A549 (cell line): ENCODE measurements at regions not wholly inside any gene's neighbourhood (a gene's known extent, or its start where the extent isn't known, plus 50 kb on each side); places are given as distances from the start of the nearest gene placed in this dataset.

Source experiments
- ATAC-seq, 2 experiments: fragments of 200-7000 bp in 1 of 2; fragments of >200 bp in 1 of 2; cut with Nextera tagmentation in 1 of 2; cut with Tn5 transposase in 1 of 2; 3 replicates each; pipeline versions ENCODE4 v1.8.0 to v1.9.1; 2018 to 2020; ENCODE audit warnings: mild to moderate bottlenecking in 1 of 2, moderate library complexity in 1 of 2
- CTCF ChIA-PET: fragments of 300-600 bp; sonication (Branson Sonifier 250); formaldehyde crosslinking; extraction: SDS; loops from one replicate; lab custom pipeline; 2021; ENCODE audit warnings: antibody characterized with exemption, inconsistent platforms; lab: Yijun Ruan, JAX
- POLR2A ChIA-PET: fragments of 350-600 bp; formaldehyde crosslinking; extraction: SDS; loops from one replicate; lab custom pipeline; 2021; ENCODE audit warnings: antibody characterized with exemption, inconsistent platforms; lab: Yijun Ruan, JAX
- DNase-seq, 2 experiments: peaks; one replicate each; pipeline versions ENCODE4 v3.0.0 to v3.0.0-alpha.2; 2011 to 2016; ENCODE audit warnings: low read depth in 1 of 2, low spot score in 1 of 2
- FAIRE-seq: peaks from 2 replicates; lab custom pipeline; 2011; peaks lifted over from hg19 to GRCh38; lab: Jason Lieb, UNC
- H3K27ac ChIP-seq, 2 experiments: fragments of >200 bp; sonication (Bioruptor Twin); formaldehyde crosslinking; 3 replicates each; pipeline ENCODE4 v1.5.1; 2016 to 2017
- H3K4me1 ChIP-seq: fragments of >200 bp; sonication (Bioruptor Twin); formaldehyde crosslinking; 3 replicates; pipeline ENCODE4 v1.6.1; 2016
- H3K4me2 ChIP-seq: fragments of >200 bp; sonication (Bioruptor Twin); formaldehyde crosslinking; 3 replicates; pipeline ENCODE4 v1.6.1; 2016
- H3K4me3 ChIP-seq: fragments of >200 bp; sonication (Bioruptor Twin); formaldehyde crosslinking; 3 replicates; pipeline ENCODE4 v1.5.1; 2016
- H3K9me3 ChIP-seq: fragments of >200 bp; sonication (Bioruptor Twin); formaldehyde crosslinking; 3 replicates; pipeline ENCODE4 v1.6.1; 2016
- CHD2 ChIP-seq: fragments of 150-350 bp; IDR thresholded peaks from 2 replicates; pipeline ENCODE4 v1.6.1; 2014; ENCODE audit warnings: low read length; ENCODE audit not compliant: partially characterized antibody
- EHMT2 ChIP-seq: fragments of 200-600 bp; sonication (generic); IDR thresholded peaks from 2 replicates; pipeline ENCODE4 v1.6.1; 2016; ENCODE audit warnings: antibody characterized with exemption, low read depth, mild to moderate bottlenecking, moderate library complexity
- ESRRA ChIP-seq: fragments of 150-350 bp; IDR thresholded peaks from 2 replicates; pipeline ENCODE4 v1.6.1; 2014; ENCODE audit warnings: mild to moderate bottlenecking, low read length, borderline replicate concordance
- FOSB ChIP-seq: fragments of 250-450 bp; sonication (Bioruptor Pico); IDR thresholded peaks from 2 replicates; pipeline ENCODE4 v1.5.0; 2020; ENCODE audit warnings: mild to moderate bottlenecking, moderate library complexity
- HDAC2 ChIP-seq: fragments of 200-600 bp; sonication (generic); IDR thresholded peaks from 2 replicates; pipeline ENCODE4 v1.6.1; 2016
- HEYL ChIP-seq: fragments of 250-450 bp; sonication (Bioruptor Pico); IDR thresholded peaks from 2 replicates; pipeline ENCODE4 v1.8.0; 2021; ENCODE audit warnings: mild to moderate bottlenecking, moderate library complexity
- HOXB5 ChIP-seq: fragments of 250-450 bp; sonication (Bioruptor Pico); IDR thresholded peaks from 2 replicates; pipeline ENCODE4 v1.5.0; 2020; ENCODE audit warnings: mild to moderate bottlenecking, moderate library complexity
- KDM1A ChIP-seq: fragments of 200-600 bp; sonication (generic); IDR thresholded peaks from 2 replicates; pipeline ENCODE4 v1.6.1; 2016; ENCODE audit warnings: low read depth, mild to moderate bottlenecking
- KDM5A ChIP-seq: fragments of 200-600 bp; sonication (generic); IDR thresholded peaks from 2 replicates; pipeline ENCODE4 v1.6.1; 2016; ENCODE audit warnings: antibody characterized with exemption, mild to moderate bottlenecking
- MAZ ChIP-seq: fragments of 150-350 bp; IDR thresholded peaks from 2 replicates; pipeline ENCODE4 v1.6.1; 2014; ENCODE audit warnings: antibody characterized with exemption, low read depth, low read length, borderline replicate concordance
- NFE2L2 ChIP-seq: fragments of 150-350 bp; conservative IDR thresholded peaks from 2 replicates; pipeline ENCODE4 v1.6.1; 2014; ENCODE audit warnings: low read length
- PHF8 ChIP-seq: fragments of 200-600 bp; sonication (generic); IDR thresholded peaks from 2 replicates; pipeline ENCODE4 v1.6.1; 2016; ENCODE audit warnings: low read depth, mild to moderate bottlenecking, antibody characterized with exemption, moderate library complexity, borderline replicate concordance
- RARB ChIP-seq: fragments of 250-450 bp; sonication (Bioruptor Pico); IDR thresholded peaks from 2 replicates; pipeline ENCODE4 v1.8.0; 2021; ENCODE audit warnings: mild to moderate bottlenecking, moderate library complexity
- RCOR1 ChIP-seq: fragments of 150-350 bp; IDR thresholded peaks from 2 replicates; pipeline ENCODE4 v1.6.1; 2014; ENCODE audit warnings: antibody characterized with exemption, low read length, low read depth
- TFCP2L1 ChIP-seq: fragments of 250-450 bp; sonication (Bioruptor Pico); IDR thresholded peaks from 2 replicates; pipeline ENCODE4 v1.5.0; 2021; ENCODE audit warnings: mild to moderate bottlenecking
- TP53 ChIP-seq: fragments of 250-450 bp; sonication (Bioruptor Pico); IDR thresholded peaks from 2 replicates; pipeline ENCODE4 v1.5.0; 2021; ENCODE audit warnings: mild to moderate bottlenecking, moderate library complexity
- ZFP36 ChIP-seq: fragments of 450-650 bp; IDR thresholded peaks from 2 replicates; pipeline ENCODE4 v1.6.1; 2014; ENCODE audit warnings: borderline replicate concordance; ENCODE audit not compliant: partially characterized antibody
- ZSCAN20 ChIP-seq: fragments of 250-450 bp; sonication (Bioruptor Pico); IDR thresholded peaks from 2 replicates; pipeline ENCODE4 v1.8.0; 2022; ENCODE audit warnings: mild to moderate bottlenecking, moderate library complexity
- WGBS: methylation state at CpG from one replicate; pipeline ENCODE4 v1.1.6; 2017; ENCODE audit errors: missing lambda C conversion rate; 5-methylcytosine and 5-hydroxymethylcytosine counted together
- TF ChIP-seq, protein P1 (sequence below): fragments of 250-450 bp; sonication (Bioruptor Pico); IDR thresholded peaks from 2 replicates; pipeline ENCODE4 v1.5.0; 2020; ENCODE audit warnings: low read depth, mild to moderate bottlenecking, moderate library complexity
- TF ChIP-seq, protein P2 (sequence below): fragments of 250-450 bp; sonication (Bioruptor Pico); IDR thresholded peaks from 2 replicates; pipeline ENCODE4 v1.5.0; 2021; ENCODE audit warnings: mild to moderate bottlenecking, moderate library complexity, borderline replicate concordance
- TF ChIP-seq, protein P3 (sequence below): IDR thresholded peaks from 2 replicates; pipeline ENCODE4 v1.6.1; 2012; ENCODE audit warnings: low read depth, borderline replicate concordance
- TF ChIP-seq, protein P4 (sequence below): fragments of >200 bp; sonication (Bioruptor Twin); formaldehyde crosslinking; IDR thresholded peaks from 2 replicates; pipeline ENCODE4 v1.6.1; 2016

GRCh38 chr4:165699055-165699454 is 174.0 kb upstream of the TLL1 start:
- no peak overlapping the region for H3K4me3 ChIP-seq
- TF ChIP-seq ESRRA = no peak
- TF ChIP-seq ZFP36 = no peak
- TF ChIP-seq RARB (CRISPR knock-in tag) = no peak
- TF ChIP-seq, all 56 proteins: peak for 0
- 18% methylated on average over 5 of the region's 5 CpGs for WGBS
- Histone ChIP-seq H3K4me1 (no peaks in the 10 kb centered on the region), H3K4me2 (no peak overlapping the region), H3K9me3 (no peaks in the 10 kb centered on the region), H3K27ac (no peak overlapping the region)
- ChIA-PET CTCF (interaction anchor here (0.6 kb wide), 1 partner anchor 375 kb away, joined by 3 read pairs; no protein-coding TSS in a partner anchor), POLR2A (no interaction called here)
- FAIRE-seq = no peak
- no peak for ATAC-seq
- DNase-seq = no peak

DNA sequence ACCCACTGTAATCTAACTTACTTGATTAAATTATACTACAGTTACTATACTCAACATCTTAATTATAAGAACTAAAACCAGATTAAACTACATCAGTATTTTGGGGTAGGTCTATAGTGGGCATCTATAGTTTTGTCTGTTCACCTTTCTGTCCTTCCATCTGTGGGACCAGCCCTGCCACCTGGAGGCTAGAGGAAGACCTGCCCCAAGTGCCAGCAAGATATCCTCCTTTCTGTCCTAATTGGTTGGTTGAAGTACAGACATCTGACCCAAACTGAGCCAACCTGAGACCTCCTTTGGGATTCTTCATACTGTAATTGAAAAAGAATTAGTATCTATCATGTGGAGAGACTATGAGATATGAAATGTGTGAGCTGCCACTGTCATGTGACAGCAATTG is 172.2 kb upstream of the TLL1 start:
- Histone ChIP-seq H3K27ac (no peak overlapping the region), H3K4me3 (no peak overlapping the region)
- no peak for FAIRE-seq
- no peak for TF ChIP-seq ZFP36
- TF ChIP-seq KDM5A = no peak
- TF ChIP-seq ESRRA = no peak
- TF ChIP-seq, protein P1, sequence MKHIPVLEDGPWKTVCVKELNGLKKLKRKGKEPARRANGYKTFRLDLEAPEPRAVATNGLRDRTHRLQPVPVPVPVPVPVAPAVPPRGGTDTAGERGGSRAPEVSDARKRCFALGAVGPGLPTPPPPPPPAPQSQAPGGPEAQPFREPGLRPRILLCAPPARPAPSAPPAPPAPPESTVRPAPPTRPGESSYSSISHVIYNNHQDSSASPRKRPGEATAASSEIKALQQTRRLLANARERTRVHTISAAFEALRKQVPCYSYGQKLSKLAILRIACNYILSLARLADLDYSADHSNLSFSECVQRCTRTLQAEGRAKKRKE = no peak
- TF ChIP-seq, all 56 proteins: peak for 0
- no peaks in the 10 kb centered on the region for H3K9me3 ChIP-seq
- no peak for ATAC-seq
- no peaks in the 10 kb centered on the region for H3K4me1 ChIP-seq
- POLR2A ChIA-PET = no interaction called here
- H3K4me2 ChIP-seq = no peak overlapping the region
- CTCF ChIA-PET = interaction anchor here (0.7 to 1.0 kb wide), 2 partner anchors 83 to 162 kb away, joined by 3 read pairs; no protein-coding TSS in a partner anchor
- DNase-seq = peak in 1 of 2 experiments; percentile 6

GRCh38 chr4:165707128-165707527 is 165.9 kb upstream of the TLL1 start:
- Histone ChIP-seq H3K4me2 (no peak overlapping the region), H3K9me3 (no peaks in the 10 kb centered on the region), H3K4me1 (no peaks in the 10 kb centered on the region), H3K27ac (no peak overlapping the region), H3K4me3 (no peak overlapping the region)
- no peak for DNase-seq
- no peak for FAIRE-seq
- ATAC-seq = no peak
- WGBS = 76% methylated on average over 1 of the region's 4 CpGs
- TF ChIP-seq, protein P2, sequence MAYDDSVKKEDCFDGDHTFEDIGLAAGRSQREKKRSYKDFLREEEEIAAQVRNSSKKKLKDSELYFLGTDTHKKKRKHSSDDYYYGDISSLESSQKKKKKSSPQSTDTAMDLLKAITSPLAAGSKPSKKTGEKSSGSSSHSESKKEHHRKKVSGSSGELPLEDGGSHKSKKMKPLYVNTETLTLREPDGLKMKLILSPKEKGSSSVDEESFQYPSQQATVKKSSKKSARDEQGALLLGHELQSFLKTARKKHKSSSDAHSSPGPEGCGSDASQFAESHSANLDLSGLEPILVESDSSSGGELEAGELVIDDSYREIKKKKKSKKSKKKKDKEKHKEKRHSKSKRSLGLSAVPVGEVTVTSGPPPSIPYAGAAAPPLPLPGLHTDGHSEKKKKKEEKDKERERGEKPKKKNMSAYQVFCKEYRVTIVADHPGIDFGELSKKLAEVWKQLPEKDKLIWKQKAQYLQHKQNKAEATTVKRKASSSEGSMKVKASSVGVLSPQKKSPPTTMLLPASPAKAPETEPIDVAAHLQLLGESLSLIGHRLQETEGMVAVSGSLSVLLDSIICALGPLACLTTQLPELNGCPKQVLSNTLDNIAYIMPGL (CRISPR knock-in tag) = no peak
- TF ChIP-seq EHMT2 = no peak
- no peak for TF ChIP-seq HOXB5 (CRISPR knock-in tag)
- no peak for TF ChIP-seq KDM1A
- no peak for TF ChIP-seq HEYL (CRISPR knock-in tag)
- TF ChIP-seq TFCP2L1 = no peak
- TF ChIP-seq HDAC2 = no peak
- TF ChIP-seq FOSB (CRISPR knock-in tag) = no peak
- TF ChIP-seq, all 56 proteins: peak for 0
- ChIA-PET POLR2A (no interaction called here), CTCF (no interaction called here)

DNA sequence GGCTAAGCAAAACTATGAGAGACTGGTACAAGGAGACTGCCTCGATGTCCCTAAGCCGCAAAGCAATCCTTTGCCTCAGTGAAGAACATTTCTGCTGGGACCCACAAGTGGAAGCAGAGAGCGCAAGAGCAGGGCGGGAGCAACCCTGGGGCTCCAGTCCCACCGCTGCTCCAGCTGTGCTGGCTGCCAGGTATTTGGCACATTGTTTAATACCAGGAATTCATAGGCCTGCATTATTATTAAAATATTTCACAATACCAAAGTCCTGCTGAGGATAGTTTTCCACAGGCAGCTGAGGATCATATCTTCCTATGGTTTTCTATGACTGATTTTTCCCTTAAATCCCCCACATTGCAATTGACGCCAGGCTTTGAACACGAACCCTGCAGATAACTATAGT is 163.5 kb upstream of the TLL1 start:
- CTCF ChIA-PET = no interaction called here
- H3K4me3 ChIP-seq = no peak overlapping the region
- POLR2A ChIA-PET = no interaction called here
- DNase-seq (no peak), ATAC-seq (no peak), FAIRE-seq (no peak)
- no peaks in the 10 kb centered on the region for H3K4me1 ChIP-seq
- no peak overlapping the region for H3K4me2 ChIP-seq
- TF ChIP-seq RCOR1 = no peak
- no peak for TF ChIP-seq MAZ
- no peak for TF ChIP-seq CHD2
- no peak for TF ChIP-seq NFE2L2
- no peak for TF ChIP-seq PHF8
- TF ChIP-seq, protein P3, sequence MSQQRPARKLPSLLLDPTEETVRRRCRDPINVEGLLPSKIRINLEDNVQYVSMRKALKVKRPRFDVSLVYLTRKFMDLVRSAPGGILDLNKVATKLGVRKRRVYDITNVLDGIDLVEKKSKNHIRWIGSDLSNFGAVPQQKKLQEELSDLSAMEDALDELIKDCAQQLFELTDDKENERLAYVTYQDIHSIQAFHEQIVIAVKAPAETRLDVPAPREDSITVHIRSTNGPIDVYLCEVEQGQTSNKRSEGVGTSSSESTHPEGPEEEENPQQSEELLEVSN = no peak
- no peak for TF ChIP-seq ZSCAN20 (CRISPR knock-in tag)
- TF ChIP-seq EHMT2 = no peak
- TF ChIP-seq, protein P4, sequence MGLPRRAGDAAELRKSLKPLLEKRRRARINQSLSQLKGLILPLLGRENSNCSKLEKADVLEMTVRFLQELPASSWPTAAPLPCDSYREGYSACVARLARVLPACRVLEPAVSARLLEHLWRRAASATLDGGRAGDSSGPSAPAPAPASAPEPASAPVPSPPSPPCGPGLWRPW = no peak
- no peak for TF ChIP-seq ESRRA
- no peak for TF ChIP-seq TP53 (CRISPR knock-in tag)
- WGBS = 77% methylated on average over 7 of the region's 7 CpGs
- no peak overlapping the region for H3K27ac ChIP-seq
- H3K9me3 ChIP-seq = no peaks in the 10 kb centered on the region
